ENCODE measurements at regions not wholly inside any gene's neighbourhood (a gene's known extent, or its start where the extent isn't known, plus 50 kb on each side); places are given as distances from the start of the nearest gene placed in this dataset.
A peak's percentile ranks its signal among the peaks of the same experiment; 100 is the strongest.

DNA sequence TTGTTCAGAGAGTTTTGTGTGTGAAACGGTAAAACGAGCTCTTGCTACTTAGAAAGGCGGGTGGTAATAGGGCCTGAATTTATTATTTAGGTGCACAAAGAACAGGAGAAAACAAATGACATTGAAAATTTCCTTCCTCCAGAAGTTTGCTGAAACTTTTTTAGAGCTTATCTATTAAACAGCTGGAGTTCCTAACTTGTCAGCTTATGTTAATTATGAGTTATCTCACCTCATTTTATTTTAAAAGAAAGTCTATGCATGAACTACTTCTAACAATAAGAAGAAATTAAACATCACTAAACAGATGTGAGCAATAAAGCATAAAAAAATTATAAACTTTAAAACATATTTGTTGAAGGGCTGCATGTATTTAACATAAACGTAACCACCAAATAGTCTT lies 373.9 kb upstream of the ANO3 start:
- DNase-seq, result no peak

DNA sequence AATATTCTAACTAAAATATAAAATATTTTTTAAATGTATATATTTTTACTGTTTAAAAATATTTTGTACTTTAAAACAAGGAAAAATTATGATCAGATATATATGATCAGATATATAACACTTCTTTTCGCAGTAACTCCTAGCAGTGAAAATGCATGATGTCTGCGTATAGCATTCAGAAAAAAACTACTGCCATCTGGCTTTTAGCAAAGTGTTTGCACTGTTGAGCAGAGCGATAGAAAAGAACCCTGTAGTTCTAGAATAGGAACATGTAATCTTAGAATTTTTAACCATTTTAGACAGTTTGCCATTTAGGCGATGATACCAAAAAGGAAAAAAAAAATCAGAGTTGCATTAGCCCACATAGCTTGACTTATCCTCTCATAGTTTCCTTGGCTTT lies 370.4 kb upstream of the ANO3 start:
- DNase-seq, result no peak

DNA sequence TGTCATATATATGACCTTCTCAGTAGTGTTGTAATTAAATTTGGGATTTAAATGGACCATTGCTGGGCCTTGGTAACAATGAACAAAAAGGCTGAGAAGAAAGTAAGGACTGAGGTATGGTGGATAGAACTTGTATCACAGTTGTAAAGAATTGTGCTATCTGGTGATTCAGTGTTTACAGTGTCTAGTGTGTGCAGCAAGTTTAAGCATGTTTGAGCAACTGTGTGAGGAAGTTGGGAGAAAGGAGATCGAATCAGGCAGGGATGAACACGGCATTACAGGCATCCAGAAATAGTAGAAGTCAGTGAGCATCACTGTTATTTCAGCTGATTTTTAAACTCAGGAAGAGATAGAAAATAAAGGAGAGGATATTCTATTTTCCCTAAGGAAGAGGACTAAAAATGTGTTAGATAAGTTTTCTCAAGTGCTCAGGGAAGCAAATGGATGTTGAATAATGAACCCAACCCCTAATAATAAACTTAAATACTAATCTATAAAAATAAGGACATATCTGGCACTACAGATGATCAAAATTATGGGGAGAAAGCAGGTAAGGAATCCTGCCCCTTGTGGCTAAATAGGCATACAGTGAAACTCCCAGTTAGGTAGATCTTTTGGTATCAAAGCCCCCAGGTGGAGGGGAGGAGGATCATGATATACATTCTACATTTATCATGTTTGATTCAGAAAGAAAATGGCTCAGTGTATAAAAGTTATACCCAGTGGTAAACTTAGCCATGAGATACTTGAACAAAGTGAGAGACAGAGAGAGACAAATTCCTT lies 361.0 kb upstream of the ANO3 start:
- DNase-seq, result no peak

DNA sequence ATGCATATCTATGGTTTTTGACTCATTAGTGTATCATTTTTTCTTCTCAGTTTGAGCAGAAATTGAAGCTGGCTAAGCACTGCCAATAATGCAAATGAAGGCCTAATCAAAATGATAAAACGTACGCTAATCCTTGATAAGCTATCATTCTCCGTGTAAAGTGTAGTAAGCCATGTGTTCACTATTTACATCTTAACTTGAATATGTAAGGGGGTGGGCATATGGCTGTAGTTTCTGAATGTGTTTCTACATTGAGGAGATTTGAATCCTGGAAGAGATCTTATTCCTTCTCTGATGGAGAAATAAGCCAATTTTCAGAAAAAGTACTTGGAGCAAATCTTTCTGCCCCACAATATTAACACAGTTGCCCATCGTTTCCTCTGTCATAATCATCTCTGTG lies 351.8 kb upstream of the ANO3 start:
- DNase-seq, result no peak

DNA sequence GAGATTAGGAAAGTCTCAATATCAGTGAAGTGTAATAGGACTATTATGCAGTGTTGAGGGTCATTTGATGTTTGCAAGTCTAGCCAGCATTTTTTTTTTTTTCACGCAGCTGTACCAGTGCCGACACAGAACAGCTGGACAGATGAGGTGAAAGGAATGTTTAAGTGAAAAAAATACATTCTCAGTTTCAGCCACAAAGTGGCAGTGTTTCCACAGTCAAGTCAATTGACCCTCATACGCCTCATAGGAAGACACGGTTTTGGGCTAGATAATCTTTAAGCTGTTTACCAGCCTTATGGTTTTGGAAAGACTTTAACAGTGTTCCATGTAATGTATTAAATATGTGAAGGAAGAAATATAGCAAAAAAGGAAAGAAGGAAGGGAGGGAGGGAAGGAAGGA lies 349.9 kb upstream of the ANO3 start:
- peak in 2 of 51 donors; percentile 3 to 43 for DNase-seq

DNA sequence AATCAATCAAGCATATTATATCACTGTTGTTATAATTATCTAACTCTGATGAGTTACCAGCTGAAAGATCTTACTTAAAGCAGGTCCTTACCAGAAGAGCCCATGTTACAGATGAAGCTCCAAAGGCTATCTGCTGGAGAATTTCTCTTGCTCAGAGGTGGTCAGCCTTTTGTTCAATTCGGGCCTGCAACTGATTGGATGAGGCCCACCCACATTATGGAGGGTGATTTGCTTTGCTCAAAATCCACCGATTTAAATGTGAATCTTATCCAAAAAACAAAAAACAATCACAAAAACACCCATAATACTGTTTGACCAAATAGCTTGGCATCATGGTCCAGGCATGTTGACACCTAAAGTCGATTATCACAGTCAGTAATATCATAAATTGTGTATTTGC lies 348.6 kb upstream of the ANO3 start:
- DNase-seq, result no peak

DNA sequence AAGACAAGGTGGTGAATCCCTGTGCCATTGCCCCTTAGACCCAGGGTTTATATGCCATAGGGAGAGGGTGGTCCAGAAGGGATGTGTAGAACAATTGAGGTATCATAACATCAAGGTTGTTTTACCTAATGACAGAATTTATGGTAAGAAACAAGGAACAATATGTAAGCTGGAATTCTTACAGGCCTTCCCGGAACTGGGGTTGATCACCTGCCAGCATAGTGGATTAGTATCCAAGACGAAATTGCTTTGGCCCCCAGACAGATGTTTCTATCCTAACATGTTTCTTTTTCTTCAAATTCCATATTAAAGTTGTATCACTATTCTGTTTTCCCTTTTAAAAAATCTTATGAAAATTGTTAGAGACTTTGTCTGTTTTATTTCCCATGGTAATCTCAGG lies 343.8 kb upstream of the ANO3 start:
- no peak for DNase-seq

DNA sequence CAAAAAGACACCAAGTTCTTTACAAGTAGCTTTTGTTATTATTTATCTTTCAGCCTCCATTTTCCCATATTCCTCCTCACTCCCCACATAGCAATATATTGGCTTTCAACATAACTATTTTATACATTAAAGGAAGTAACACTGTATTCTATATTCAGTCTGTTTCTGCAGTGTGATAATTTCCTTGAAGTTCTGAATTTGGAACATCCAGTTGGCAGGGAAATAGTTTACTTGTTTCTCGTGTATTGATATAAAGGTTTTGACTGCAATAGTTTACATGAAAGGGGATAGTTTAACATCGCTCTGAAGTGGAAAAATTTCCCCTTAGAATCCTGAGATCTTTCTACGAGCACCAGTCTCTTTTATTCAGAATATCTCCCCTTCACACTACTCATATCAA lies 341.5 kb upstream of the ANO3 start:
- DNase-seq, result no peak

DNA sequence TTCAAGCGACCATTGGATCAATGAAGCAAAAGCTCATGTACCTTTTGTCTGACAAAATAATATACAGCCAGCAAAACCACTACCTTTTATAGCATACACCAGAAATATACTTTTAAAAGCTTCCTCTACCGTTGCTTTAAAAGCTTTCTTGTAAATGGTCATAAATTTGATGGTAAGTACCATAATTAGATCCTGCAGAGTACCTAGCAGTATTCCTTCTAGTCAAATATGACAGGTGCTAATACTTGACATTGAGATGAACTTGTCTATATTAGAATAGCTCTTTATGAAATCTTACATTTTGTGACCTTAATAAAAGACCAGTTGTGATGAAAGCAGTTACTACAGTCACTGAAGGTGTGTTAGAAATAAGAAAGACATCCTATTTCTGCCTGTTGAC lies 340.5 kb upstream of the ANO3 start:
- no peak for DNase-seq

DNA sequence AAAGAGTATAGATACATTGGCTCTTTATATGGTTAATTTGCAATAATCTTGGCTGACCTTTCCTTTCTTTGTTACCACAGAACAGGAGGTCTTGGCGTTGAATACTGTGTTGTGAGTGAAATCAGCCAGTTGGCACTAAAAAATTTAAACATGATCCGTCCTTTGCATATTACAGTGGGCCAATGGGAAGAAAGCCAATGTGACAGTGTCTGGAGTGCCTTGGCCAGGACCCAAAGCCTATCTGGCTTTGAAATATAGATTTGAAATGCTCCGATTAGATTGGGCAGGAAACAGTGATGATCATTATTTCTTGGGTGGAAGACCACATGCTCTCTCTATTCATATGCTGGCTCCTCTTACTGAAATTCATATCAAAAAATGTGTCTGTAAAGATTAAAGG lies 339.6 kb upstream of the ANO3 start:
- no peak for DNase-seq

DNA sequence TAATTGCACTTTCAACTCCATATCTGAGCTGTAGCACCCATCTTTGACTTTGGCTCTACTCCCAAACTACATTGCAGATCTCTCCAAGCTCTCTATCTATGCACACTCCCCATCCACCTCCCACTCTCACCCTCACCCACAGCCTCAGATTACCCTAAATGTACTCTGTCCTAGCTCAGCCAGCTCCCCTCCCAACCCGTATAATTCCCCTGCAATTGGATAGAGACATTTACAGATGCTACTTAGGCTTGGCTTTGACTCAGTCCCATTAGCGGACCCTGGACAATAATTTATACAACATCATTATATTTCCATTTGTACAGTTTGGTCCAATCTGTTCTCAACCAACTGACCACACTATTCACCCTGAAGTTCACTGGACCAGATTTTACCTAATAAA lies 338.9 kb upstream of the ANO3 start:
- no peak for DNase-seq

DNA sequence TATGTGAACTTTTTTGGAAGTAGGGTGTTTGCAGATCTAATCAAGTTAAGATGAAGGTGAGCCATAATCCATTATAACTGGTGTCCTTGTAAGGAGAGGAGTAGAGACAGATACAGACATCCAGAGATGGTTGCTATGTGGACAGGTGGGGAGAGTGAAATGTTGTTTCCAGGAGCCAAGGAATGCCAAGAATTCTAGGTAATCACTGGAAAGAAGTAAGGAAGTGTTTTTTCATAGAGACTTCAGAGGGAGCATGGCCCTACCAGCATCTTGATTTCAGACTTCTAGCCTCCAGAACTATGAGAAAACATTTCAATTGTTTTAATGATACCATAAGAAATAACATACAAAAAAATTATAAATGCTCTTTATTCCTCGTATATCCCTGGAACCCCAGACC lies 320.5 kb upstream of the ANO3 start:
- DNase-seq, result no peak

DNA sequence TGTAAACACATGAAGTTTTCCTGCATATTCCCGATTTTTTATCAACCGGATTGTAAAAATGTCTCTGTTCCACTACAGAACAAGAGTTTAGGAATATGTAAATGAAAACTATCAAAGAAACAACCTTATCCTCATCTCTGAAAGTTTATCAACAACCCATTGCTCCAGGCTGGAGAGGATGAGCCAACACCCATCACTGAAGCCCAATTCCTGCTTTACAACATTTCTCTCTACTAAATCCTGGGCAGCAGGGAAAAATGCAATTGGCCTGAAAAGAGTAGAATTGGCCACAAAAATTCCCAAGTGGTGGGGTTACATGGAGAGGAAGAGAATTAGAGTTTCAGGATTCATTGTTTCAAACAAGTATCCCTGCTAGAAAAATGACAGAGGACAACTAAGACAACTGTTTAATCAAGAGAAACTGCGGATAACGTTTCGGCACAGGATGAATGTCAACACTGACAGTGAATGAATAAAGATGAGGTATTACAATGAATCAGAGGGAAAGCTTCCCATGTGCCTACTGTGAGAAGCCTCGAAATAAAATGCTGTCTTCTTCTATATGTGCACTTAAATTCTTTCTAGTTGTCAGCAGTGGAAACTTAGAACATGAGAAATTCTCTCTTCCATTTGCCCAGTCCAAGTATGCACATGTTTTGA lies 317.3 kb upstream of the ANO3 start:
- DNase-seq, result no peak

DNA sequence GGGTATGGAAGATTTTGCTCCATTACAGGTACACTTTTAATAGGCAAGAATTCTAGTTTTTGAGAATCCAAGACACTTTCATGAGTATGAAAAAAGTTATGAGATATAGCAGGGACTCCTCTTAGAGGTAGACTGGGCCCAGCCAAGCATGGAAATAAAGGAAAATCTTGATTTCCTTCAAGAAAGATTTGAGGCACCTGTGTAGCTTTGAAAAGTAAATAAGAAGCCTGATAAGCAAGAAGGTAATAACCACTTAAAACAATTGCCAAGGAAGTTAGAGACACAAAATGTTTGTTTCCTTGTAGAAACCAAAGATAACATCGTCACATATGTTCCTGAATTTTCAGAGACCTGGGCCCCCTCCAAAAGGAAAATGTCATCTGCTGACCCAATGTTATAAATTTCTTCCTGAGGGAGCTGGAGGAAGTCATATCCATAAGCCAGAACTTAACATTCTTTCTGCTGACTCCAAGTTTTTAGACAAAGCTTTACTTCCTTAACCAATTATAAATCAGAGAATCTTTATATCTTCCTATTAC lies 314.5 kb upstream of the ANO3 start:
- no peak for DNase-seq

DNA sequence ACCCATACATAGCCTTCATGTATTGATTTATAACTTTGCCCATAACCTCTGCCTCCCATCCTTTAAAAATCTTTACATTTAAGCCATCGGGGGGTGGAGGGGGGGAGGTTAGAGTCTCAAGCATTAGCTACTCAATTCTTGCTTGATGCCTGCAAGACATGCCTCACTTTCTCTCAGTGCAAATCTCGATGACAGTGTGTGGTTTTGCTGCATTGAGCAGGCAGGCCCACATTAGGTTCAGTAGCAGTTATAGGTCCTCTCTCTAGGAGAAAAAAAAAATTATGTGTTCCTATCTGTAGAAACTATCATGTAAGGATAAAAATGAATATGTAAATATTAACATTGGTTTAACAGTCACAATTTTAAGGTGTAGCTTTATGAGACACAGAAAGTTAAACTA lies 314.0 kb upstream of the ANO3 start:
- DNase-seq, result no peak

DNA sequence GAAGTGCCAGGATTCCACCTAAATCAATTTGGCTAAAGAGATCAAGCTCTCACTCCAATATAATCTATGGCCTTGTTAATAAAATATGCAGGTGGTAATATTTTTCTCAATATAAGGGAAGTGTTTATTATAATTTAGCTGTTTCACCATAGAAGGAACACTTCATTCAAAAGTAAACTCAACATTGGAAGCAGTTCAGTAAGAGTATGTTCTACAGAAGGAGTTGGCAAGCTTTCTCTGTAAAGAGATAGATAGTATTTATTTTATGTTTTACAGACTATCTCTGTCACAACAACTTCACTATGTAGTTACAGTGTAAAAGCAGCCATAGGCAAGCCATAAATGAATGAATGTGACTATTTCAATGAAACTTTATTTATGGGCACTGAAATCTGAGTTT lies 313.6 kb upstream of the ANO3 start:
- no peak for DNase-seq

DNA sequence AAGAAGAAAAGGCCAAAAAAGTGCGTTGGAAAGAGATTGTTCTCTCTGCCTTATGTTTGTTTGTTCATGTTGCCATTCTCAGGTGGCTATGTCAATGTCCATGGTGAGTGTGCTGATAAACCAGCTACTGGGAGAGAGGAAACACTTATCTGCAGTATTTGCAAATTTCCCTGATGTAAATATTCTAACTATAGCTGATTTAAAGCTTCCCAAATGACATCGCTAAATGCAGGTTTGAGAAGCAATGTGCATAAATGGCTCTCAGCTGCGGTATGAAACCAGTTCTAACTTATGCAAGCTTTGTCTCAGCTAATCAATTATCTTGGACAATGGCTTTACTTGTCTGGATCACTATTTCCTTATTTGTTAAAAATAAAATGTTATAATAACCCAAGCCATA lies 312.5 kb upstream of the ANO3 start:
- no peak for DNase-seq

DNA sequence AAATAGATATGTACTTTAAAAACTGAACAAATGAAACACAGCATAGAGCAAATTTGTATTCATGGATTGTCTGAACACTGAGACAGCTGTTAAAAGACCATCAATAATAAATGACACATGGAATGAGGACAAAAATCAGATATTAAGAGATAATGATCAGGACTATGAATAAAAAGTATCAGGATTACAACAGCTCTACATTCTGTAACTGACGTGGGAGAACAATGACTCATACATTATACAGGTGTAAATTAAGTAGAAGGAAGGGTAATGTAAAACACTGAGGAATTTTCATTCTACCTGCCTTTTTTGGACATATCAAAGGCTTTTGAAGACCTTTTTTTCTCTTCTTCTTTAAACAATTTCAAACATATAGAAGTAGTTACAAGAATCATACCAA lies 310.9 kb upstream of the ANO3 start:
- no peak for DNase-seq

DNA sequence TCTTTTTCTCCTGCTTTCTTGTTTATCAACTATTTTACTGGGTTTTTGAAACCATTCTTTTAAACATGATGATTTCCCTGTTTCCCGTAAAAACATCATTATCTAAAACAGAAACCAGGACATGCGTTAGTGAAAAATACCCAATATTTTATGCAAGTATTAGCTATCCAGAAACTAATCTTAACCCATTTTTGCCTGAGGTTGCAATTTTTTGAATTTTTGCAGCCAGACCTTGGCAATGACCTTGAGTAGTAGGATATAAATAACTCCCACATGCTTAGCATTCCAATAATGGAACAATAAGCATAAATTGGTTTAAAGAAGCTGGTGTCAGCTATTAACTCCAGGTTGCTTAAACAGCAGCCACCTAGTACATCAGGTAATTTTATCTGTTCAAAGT lies 308.9 kb upstream of the ANO3 start:
- no peak for DNase-seq

DNA sequence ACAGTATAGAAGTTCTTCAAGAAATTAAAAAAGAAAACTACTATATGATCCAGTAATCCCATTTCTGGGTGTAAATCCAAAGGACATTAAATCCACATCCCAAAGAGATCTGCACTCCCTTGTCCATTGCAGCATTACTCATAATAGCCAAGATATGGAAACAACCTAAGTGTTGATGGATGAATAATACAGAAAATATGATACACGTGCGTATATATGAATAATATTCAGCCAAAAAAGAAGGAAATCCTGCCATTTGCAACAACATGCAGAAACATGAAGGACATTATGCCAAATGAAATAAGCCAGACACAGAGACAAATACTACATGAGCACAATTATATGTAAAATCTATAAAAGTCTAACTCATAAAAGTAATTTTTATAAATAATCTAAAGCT lies 306.3 kb upstream of the ANO3 start:
- no peak for DNase-seq

DNA sequence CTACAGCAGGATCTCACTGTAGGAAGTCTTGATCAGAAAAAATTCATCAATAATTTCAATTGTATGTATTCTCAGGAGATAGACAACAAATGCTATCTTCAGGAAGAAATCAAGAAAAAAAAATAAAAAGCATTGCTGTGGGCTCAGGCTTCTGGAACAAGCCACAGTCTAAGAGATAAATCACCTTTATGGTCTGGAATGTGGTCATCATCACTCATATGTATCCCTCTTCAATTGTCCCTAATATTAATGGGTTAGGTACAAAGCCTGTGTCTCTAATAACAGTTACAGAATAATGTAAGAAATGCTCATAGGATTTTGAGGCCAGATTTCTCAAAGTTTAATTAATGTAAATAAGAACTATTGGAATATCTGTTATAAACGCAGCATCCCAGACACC lies 305.9 kb upstream of the ANO3 start:
- DNase-seq, result no peak

DNA sequence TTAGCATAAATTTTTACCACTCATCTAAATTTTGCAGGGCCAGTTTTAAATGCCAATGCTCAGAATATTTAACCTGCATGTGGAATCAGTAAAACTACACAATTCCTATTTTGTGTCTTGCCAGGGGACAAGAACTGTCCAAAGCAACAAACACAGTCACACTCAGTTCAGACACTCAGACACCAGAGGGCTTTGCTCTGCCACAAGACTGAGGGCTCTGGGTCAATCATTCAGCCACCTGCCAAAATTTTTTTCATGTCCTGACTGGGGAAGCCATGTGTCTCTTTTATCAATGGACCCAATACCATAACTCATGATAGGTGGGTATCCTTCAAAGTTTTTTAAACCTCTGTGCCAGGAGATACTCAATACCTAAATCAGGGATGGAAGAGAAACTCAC lies 304.0 kb upstream of the ANO3 start:
- DNase-seq, result no peak

DNA sequence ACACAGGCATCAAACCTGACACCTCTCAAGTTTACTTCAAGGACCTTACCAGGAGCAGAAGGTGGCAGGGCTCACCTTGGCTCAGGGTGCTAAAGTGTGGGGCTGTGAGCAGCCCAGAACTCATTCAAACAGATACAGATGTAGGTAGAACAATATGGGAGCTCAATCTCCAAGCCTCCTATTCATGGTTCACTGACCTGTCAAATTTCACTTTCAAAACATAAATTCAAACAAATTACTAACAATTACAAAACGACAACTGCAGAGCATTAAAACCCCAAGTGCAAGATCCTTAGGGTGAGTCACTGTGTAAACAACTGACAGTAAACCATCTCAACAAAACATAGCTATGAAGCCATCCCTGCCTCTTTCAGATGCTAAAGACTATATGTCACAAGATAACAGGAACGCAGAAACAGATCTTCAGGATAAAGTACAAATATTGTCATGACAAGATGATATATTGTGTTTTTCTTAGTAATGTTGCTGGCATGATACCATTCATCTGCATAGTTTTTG lies 303.5 kb upstream of the ANO3 start:
- no peak for DNase-seq

All from hypothalamus (tissue), 51 donors.